ENCODE measurements at regions not wholly inside any gene's neighbourhood (a gene's known extent, or its start where the extent isn't known, plus 50 kb on each side); places are given as distances from the start of the nearest gene placed in this dataset.

DNA sequence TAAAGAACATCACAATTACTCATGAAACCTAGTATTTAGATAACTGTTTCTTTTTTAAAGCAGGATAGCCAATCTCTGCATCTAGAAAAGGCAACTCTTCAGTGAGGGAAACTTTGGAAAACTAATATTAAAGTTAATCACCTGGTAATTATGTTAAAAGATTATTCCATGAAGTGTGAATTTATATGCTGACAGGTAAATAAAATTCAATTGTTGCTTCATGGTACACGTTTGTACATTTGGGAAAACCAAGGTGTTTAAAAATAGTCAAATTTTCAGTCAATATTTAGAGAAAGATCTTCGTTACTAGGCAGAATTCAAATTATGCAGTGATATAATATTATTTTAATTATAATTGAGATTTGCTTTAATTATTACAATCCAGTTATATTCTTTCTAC is 100.1 kb upstream of the LRFN5 start:
- no peaks in the 10 kb centered on the region for H3K4me1 Mint-ChIP-seq
- H3K4me3 Mint-ChIP-seq = no peak overlapping the region

DNA sequence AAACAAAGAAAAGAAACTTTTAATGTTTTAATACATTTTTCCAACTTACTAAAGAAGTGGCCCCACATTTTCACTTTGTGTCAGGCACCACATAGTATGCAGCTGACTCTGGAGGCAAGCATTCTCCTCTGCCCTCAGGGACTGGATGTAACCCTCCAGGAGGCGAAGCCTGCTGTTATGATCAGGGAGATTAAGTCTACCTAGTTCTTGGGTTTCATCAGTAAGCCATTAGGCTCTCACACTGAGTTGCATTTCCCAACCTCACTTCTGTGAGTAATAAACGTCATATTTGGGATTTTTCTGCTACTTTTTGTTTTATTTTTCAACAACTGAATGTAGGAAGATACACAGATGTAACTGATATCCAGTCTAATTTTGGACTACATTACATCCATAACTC is 101.2 kb upstream of the LRFN5 start:
- no peak overlapping the region for H3K27ac ChIP-seq (ENCODE audit: low read length)
- no peaks in the 10 kb centered on the region for H3K4me1 Mint-ChIP-seq
- H3K27ac Mint-ChIP-seq = no peak overlapping the region
- no peaks in the 10 kb centered on the region for H3K36me3 ChIP-seq (ENCODE audit: control insufficient read depth in 2 of 2, extremely low read depth in 1 of 2, insufficient read depth in 1 of 2, low read length in 1 of 2)
- ChIA-PET POLR2A (no interaction called here), CTCF (no interaction called here)
- DNase-seq = no peak
- no peaks in the 10 kb centered on the region for H3K36me3 Mint-ChIP-seq
- WGBS (ENCODE audit: insufficient coverage) = no CpG with 5 or more reads among the region's 2 CpGs
- H3K4me3 ChIP-seq (ENCODE audit: control insufficient read depth in 1 of 2, extremely low read depth in 1 of 2, low read length in 1 of 2) = no peak overlapping the region
- no peaks in the 10 kb centered on the region for H3K9me3 ChIP-seq
- no peak overlapping the region for H3K4me3 Mint-ChIP-seq
- H3K27me3 Mint-ChIP-seq = no peaks in the 10 kb centered on the region
- H3K27me3 ChIP-seq (replicated peaks in 1 of 2; ENCODE audit: control insufficient read depth in 2 of 2, extremely low read depth in 1 of 2, insufficient read depth in 2 of 2, low read length in 1 of 2) = no peaks in the 10 kb centered on the region
- H3K4me1 ChIP-seq (ENCODE audit: control insufficient read depth in 1 of 2, extremely low read depth in 1 of 2, insufficient read depth in 2 of 2, low read length in 2 of 2) = no peaks in the 10 kb centered on the region
- no peaks in the 10 kb centered on the region for H3K9me3 Mint-ChIP-seq
- no peak for ATAC-seq (replicated peaks in 1 of 4)

More for the DNA sequence above, 100.1 kb upstream of the LRFN5 start:
- H3K9me3 Mint-ChIP-seq = no peaks in the 10 kb centered on the region
- Histone ChIP-seq H3K27ac (ENCODE audit: low read length) (no peak overlapping the region), H3K4me1 (ENCODE audit: control insufficient read depth in 1 of 2, extremely low read depth in 1 of 2, insufficient read depth in 2 of 2, low read length in 2 of 2) (no peaks in the 10 kb centered on the region), H3K4me3 (ENCODE audit: control insufficient read depth in 1 of 2, extremely low read depth in 1 of 2, low read length in 1 of 2) (no peak overlapping the region), H3K36me3 (ENCODE audit: control insufficient read depth in 2 of 2, extremely low read depth in 1 of 2, insufficient read depth in 1 of 2, low read length in 1 of 2) (no peaks in the 10 kb centered on the region), H3K27me3 (replicated peaks in 1 of 2; ENCODE audit: control insufficient read depth in 2 of 2, extremely low read depth in 1 of 2, insufficient read depth in 2 of 2, low read length in 1 of 2) (no peaks in the 10 kb centered on the region), H3K9me3 (no peaks in the 10 kb centered on the region)
- ChIA-PET POLR2A (no interaction called here), CTCF (no interaction called here)
- WGBS (ENCODE audit: insufficient coverage) = no CpG with 5 or more reads among the region's 2 CpGs
- no peak for ATAC-seq (replicated peaks in 1 of 4)
- H3K27ac Mint-ChIP-seq = no peak overlapping the region
- no peak for DNase-seq
- H3K36me3 Mint-ChIP-seq = no peaks in the 10 kb centered on the region
- no peaks in the 10 kb centered on the region for H3K27me3 Mint-ChIP-seq

GRCh38 chr14:41498959-41499358 is 107.7 kb upstream of the LRFN5 start:
- Mint-ChIP-seq H3K4me3 (no peak overlapping the region), H3K27me3 (no peaks in the 10 kb centered on the region), H3K27ac (no peak overlapping the region), H3K36me3 (no peaks in the 10 kb centered on the region), H3K9me3 (peaks cover 0 to 9% (median 5%) of the 10 kb centered on the region in 3 donors), H3K4me1 (no peaks in the 10 kb centered on the region)
- Histone ChIP-seq H3K27me3 (replicated peaks in 1 of 2; ENCODE audit: control insufficient read depth in 2 of 2, extremely low read depth in 1 of 2, insufficient read depth in 2 of 2, low read length in 1 of 2) (no peaks in the 10 kb centered on the region), H3K36me3 (ENCODE audit: control insufficient read depth in 2 of 2, extremely low read depth in 1 of 2, insufficient read depth in 1 of 2, low read length in 1 of 2) (no peaks in the 10 kb centered on the region), H3K4me3 (ENCODE audit: control insufficient read depth in 1 of 2, extremely low read depth in 1 of 2, low read length in 1 of 2) (no peak overlapping the region), H3K4me1 (ENCODE audit: control insufficient read depth in 1 of 2, extremely low read depth in 1 of 2, insufficient read depth in 2 of 2, low read length in 2 of 2) (no peaks in the 10 kb centered on the region), H3K27ac (ENCODE audit: low read length) (no peak overlapping the region), H3K9me3 (no peaks in the 10 kb centered on the region)
- ATAC-seq (replicated peaks in 1 of 4) = no peak
- ChIA-PET POLR2A (no interaction called here), CTCF (no interaction called here)
- no CpG with 5 or more reads among the region's 2 CpGs for WGBS (ENCODE audit: insufficient coverage)
- DNase-seq = no peak

DNA sequence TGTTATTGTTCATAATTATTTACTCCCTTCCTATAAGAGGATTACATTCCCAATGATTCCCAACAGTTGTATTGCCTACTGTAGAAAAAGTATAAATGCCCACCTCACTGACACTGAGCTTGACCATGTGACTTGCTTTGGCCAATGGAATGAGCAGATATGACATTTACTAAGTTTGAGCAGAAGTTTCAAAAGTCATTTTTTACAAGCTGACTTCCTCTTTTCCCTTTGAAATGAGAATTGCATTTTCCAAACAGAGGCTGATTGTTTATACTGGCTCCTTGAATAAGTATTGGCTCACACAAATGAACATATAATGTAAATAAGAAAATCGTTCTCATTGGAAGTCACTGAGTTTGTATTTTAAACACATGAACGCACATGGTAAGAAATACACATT is 116.4 kb upstream of the LRFN5 start:
- Histone ChIP-seq H3K36me3 (ENCODE audit: control insufficient read depth in 2 of 2, extremely low read depth in 1 of 2, insufficient read depth in 1 of 2, low read length in 1 of 2) (no peaks in the 10 kb centered on the region), H3K27me3 (replicated peaks in 1 of 2; ENCODE audit: control insufficient read depth in 2 of 2, extremely low read depth in 1 of 2, insufficient read depth in 2 of 2, low read length in 1 of 2) (no peaks in the 10 kb centered on the region), H3K27ac (ENCODE audit: low read length) (no peak overlapping the region), H3K4me3 (ENCODE audit: control insufficient read depth in 1 of 2, extremely low read depth in 1 of 2, low read length in 1 of 2) (no peak overlapping the region), H3K9me3 (no peaks in the 10 kb centered on the region), H3K4me1 (ENCODE audit: control insufficient read depth in 1 of 2, extremely low read depth in 1 of 2, insufficient read depth in 2 of 2, low read length in 2 of 2) (no peaks in the 10 kb centered on the region)
- Mint-ChIP-seq H3K36me3 (no peaks in the 10 kb centered on the region), H3K27ac (no peak overlapping the region), H3K9me3 (peaks cover 6 to 10% (median 10%) of the 10 kb centered on the region in 3 donors), H3K4me3 (no peak overlapping the region), H3K4me1 (no peaks in the 10 kb centered on the region), H3K27me3 (no peaks in the 10 kb centered on the region)
- WGBS (ENCODE audit: insufficient coverage) = no CpG with 5 or more reads among the region's 2 CpGs
- DNase-seq (no peak), ATAC-seq (replicated peaks in 1 of 4) (no peak)
- ChIA-PET POLR2A (no interaction called here), CTCF (no interaction called here)

- no peaks in the 10 kb centered on the region for H3K9me3 ChIP-seq
- CTCF ChIA-PET = no interaction called here
- no peak overlapping the region for H3K27ac Mint-ChIP-seq
Observed at GRCh38 chr14:41489315-41489972, 117.2 kb upstream of the LRFN5 start.

GRCh38 chr14:41488401-41488800 is 118.3 kb upstream of the LRFN5 start:
- no peaks in the 10 kb centered on the region for H3K36me3 ChIP-seq (ENCODE audit: control insufficient read depth in 2 of 2, extremely low read depth in 1 of 2, insufficient read depth in 1 of 2, low read length in 1 of 2)
- DNase-seq (no peak), ATAC-seq (replicated peaks in 1 of 4) (no peak)
- CTCF ChIA-PET = no interaction called here
- no peak overlapping the region for H3K27ac Mint-ChIP-seq
- WGBS (ENCODE audit: insufficient coverage) = no CpG with 5 or more reads among the region's 1 CpG
- H3K4me1 ChIP-seq (ENCODE audit: control insufficient read depth in 1 of 2, extremely low read depth in 1 of 2, insufficient read depth in 2 of 2, low read length in 2 of 2) = no peaks in the 10 kb centered on the region
- H3K27me3 Mint-ChIP-seq = no peaks in the 10 kb centered on the region
- H3K36me3 Mint-ChIP-seq = no peaks in the 10 kb centered on the region
- H3K9me3 ChIP-seq = no peaks in the 10 kb centered on the region
- H3K4me3 Mint-ChIP-seq = no peak overlapping the region
- no peaks in the 10 kb centered on the region for H3K27me3 ChIP-seq (replicated peaks in 1 of 2; ENCODE audit: control insufficient read depth in 2 of 2, extremely low read depth in 1 of 2, insufficient read depth in 2 of 2, low read length in 1 of 2)
- peaks cover 0 to 10% (median 6%) of the 10 kb centered on the region in 3 donors for H3K9me3 Mint-ChIP-seq
- POLR2A ChIA-PET = no interaction called here
- H3K4me1 Mint-ChIP-seq = no peaks in the 10 kb centered on the region
- no peak overlapping the region for H3K4me3 ChIP-seq (ENCODE audit: control insufficient read depth in 1 of 2, extremely low read depth in 1 of 2, low read length in 1 of 2)
- no peak overlapping the region for H3K27ac ChIP-seq (ENCODE audit: low read length)

More at GRCh38 chr14:41489315-41489972, 117.2 kb upstream of the LRFN5 start:
- no peak overlapping the region for H3K4me3 Mint-ChIP-seq
- Histone ChIP-seq H3K4me1 (ENCODE audit: control insufficient read depth in 1 of 2, extremely low read depth in 1 of 2, insufficient read depth in 2 of 2, low read length in 2 of 2) (no peaks in the 10 kb centered on the region), H3K4me3 (ENCODE audit: control insufficient read depth in 1 of 2, extremely low read depth in 1 of 2, low read length in 1 of 2) (no peak overlapping the region), H3K27me3 (replicated peaks in 1 of 2; ENCODE audit: control insufficient read depth in 2 of 2, extremely low read depth in 1 of 2, insufficient read depth in 2 of 2, low read length in 1 of 2) (no peaks in the 10 kb centered on the region), H3K27ac (ENCODE audit: low read length) (no peak overlapping the region), H3K36me3 (ENCODE audit: control insufficient read depth in 2 of 2, extremely low read depth in 1 of 2, insufficient read depth in 1 of 2, low read length in 1 of 2) (no peaks in the 10 kb centered on the region)
- DNase-seq = no peak
- no peaks in the 10 kb centered on the region for H3K27me3 Mint-ChIP-seq
- H3K36me3 Mint-ChIP-seq = no peaks in the 10 kb centered on the region
- POLR2A ChIA-PET = no interaction called here
- no peak for ATAC-seq (replicated peaks in 1 of 4)
- no peaks in the 10 kb centered on the region for H3K4me1 Mint-ChIP-seq
- peaks cover 6 to 11% (median 10%) of the 10 kb centered on the region in 3 donors for H3K9me3 Mint-ChIP-seq

DNA sequence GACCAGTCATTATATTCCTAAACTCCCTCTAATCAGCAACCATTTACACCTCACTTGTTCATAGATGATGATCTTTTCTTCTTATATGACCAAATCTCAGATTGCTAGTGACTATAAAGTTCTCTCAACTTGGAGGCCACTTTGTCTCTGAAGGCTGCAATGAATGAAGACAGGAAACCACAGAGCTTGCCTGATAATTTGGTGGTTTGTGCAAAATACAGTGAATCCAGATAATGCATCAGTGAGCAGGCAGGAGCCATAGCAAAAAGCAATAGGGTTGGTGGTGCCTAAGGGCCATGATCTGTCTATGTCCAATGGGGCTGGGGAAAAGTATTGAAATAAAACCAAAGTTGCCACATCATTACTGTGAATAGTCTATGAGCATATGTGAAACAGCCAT is 123.8 kb upstream of the LRFN5 start:
- Mint-ChIP-seq H3K4me1 (no peaks in the 10 kb centered on the region), H3K27me3 (no peaks in the 10 kb centered on the region), H3K36me3 (no peaks in the 10 kb centered on the region), H3K9me3 (peaks cover 0 to 9% (median 0%) of the 10 kb centered on the region in 3 donors), H3K27ac (no peak overlapping the region), H3K4me3 (no peak overlapping the region)
- H3K36me3 ChIP-seq (ENCODE audit: control insufficient read depth in 2 of 2, extremely low read depth in 1 of 2, insufficient read depth in 1 of 2, low read length in 1 of 2) = no peaks in the 10 kb centered on the region
- H3K4me1 ChIP-seq (ENCODE audit: control insufficient read depth in 1 of 2, extremely low read depth in 1 of 2, insufficient read depth in 2 of 2, low read length in 2 of 2) = no peaks in the 10 kb centered on the region
- DNase-seq = no peak
- POLR2A ChIA-PET = no interaction called here
- ATAC-seq (replicated peaks in 1 of 4) = no peak
- no peaks in the 10 kb centered on the region for H3K9me3 ChIP-seq
- CTCF ChIA-PET = interaction anchor here in 1 of 2 donors (0.6 kb wide), 1 partner anchor 1178 kb away, joined by 8 read pairs; no protein-coding TSS in a partner anchor
- no peak overlapping the region for H3K27ac ChIP-seq (ENCODE audit: low read length)
- no peak overlapping the region for H3K4me3 ChIP-seq (ENCODE audit: control insufficient read depth in 1 of 2, extremely low read depth in 1 of 2, low read length in 1 of 2)
- H3K27me3 ChIP-seq (replicated peaks in 1 of 2; ENCODE audit: control insufficient read depth in 2 of 2, extremely low read depth in 1 of 2, insufficient read depth in 2 of 2, low read length in 1 of 2) = no peaks in the 10 kb centered on the region
